ENCODE measurements at regions not wholly inside any gene's neighbourhood (a gene's known extent, or its start where the extent isn't known, plus 50 kb on each side); places are given as distances from the start of the nearest gene placed in this dataset.
"Not testable (repeated sequence)": the region's sequence is repeated elsewhere in the genome, so short reads cannot be mapped to it uniquely, and the experiment has no call there.

DNA sequence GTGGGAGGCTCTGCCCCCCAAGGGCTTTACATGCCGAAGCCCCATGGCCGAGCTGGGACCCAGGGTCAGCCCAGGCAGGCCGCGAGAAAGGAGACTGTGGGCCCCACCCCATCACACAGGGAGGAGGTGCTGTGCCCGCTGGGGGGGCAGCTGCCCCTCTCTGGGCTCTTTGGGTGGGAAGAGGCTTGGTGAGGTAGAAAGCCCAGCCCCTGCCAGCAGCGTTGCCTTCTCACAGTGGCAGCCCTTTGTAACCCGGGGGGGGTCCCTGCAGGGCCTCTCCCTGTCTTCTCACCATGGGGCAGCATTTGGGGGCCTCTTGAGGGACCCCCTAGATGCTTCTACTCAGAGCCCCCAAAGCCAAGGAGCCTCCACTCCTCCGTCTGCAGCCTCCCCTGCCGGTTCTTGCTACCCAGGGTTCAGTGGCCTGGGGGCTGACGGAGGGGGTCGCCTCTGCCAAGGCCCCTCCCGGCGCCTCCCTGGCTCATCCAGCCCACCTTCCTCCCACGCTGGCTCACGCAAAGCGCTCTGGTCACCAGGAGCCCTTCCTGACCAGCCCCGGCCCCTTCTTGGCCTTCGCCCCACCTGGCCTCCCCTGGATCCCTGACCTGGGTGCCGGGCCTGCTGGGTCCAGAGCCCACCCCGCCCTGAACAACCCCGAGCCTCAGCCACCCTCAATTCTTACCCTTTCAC lies 893.5 kb downstream of the RPIA start:
- TF ChIP-seq POLR2AphosphoS5 (IDR thresholded peaks at IDR 0.05; ENCODE audit: borderline replicate concordance, low read depth, low read length); EZH2 (IDR thresholded peaks at IDR 0.05); FOXP2 (optimal IDR thresholded peaks at IDR 0.05; ENCODE audit: control extremely low read depth, extremely low read length, insufficient read depth): not testable (repeated sequence)

Measured in SK-N-MC (cell line).